Thyroid gland (tissue), 4 donors: ENCODE measurements at regions not wholly inside any gene's neighbourhood (a gene's known extent, or its start where the extent isn't known, plus 50 kb on each side); places are given as distances from the start of the nearest gene placed in this dataset.

Experiments
- CTCF ChIP-seq, 6 experiments: fragments of 200-600 bp in 3 of 6; fragments of 450-650 bp in 3 of 6; sonication (generic) in 3 of 6; IDR thresholded peaks; one replicate each; pipeline ENCODE4 v1.5.1; 2016 to 2019; ENCODE audit warnings: antibody characterized with exemption in 6 of 6, mild to moderate bottlenecking in 2 of 6, inconsistent platforms in 1 of 6, moderate library complexity in 1 of 6
- POLR2A ChIP-seq, 2 donors: fragments of 450-650 bp; IDR thresholded peaks; one replicate each; pipeline ENCODE4 v1.6.1; 2017; ENCODE audit warnings: antibody characterized with exemption in 2 of 2, mild to moderate bottlenecking in 2 of 2, moderate library complexity in 1 of 2

- TF ChIP-seq CTCF (IDR thresholded peaks at IDR 0.05) (no peak), POLR2A (IDR thresholded peaks at IDR 0.05) (no peak)
These were observed 437.7 kb upstream of the HNRNPA3 start for GRCh38 chr2:176774766-176775451.
